ENCODE measurements at regions not wholly inside any gene's neighbourhood (a gene's known extent, or its start where the extent isn't known, plus 50 kb on each side); places are given as distances from the start of the nearest gene placed in this dataset.
A peak's percentile ranks its signal among the peaks of the same experiment; 100 is the strongest.

GRCh38 chr5:170444969-170445505, 55.9 kb upstream of the KCNMB1 start:
- DNase-seq (ENCODE audit: low spot score), result peak; percentile 5
- no peaks in the 10 kb centered on the region for H3K4me1 ChIP-seq (ENCODE audit: insufficient read depth, low read length, poor library complexity, severe bottlenecking)

GRCh38 chr5:170444181-170444580, 55.0 kb upstream of the KCNMB1 start:
- intact Hi-C loops (cut with micrococcal nuclease; ENCODE audit: unreplicated experiment), result no loop called here
- Histone ChIP-seq H3K4me1 (ENCODE audit: insufficient read depth, low read length, poor library complexity, severe bottlenecking) (no peaks in the 10 kb centered on the region), H3K4me3 (ENCODE audit: low read depth, low read length, poor library complexity, severe bottlenecking) (no peak overlapping the region), H3K79me2 (ENCODE audit: insufficient read depth, low read depth, low read length) (no peaks in the 10 kb centered on the region), H3K27ac (ENCODE audit: low read depth, low read length, poor library complexity, severe bottlenecking) (no peak overlapping the region), H3K9me2 (ENCODE audit: insufficient read depth, low read length) (no peaks in the 10 kb centered on the region), H3K9me3 (ENCODE audit: low read length) (no peaks in the 10 kb centered on the region), H3K36me3 (ENCODE audit: insufficient read depth, low read length) (no peaks in the 10 kb centered on the region), H4K20me1 (ENCODE audit: insufficient read depth, low read length) (no peaks in the 10 kb centered on the region), H2AFZ (ENCODE audit: low read length) (no peak overlapping the region), H3K4me2 (ENCODE audit: low read length) (no peak overlapping the region)
- ChIA-PET CTCF (ENCODE audit: unreplicated experiment) (no interaction called here), POLR2A (interaction anchor here (0.7 to 0.8 kb wide), 2 partner anchors 10 to 12 kb away, joined by 3 read pairs; no protein-coding TSS in a partner anchor)
- no peak for DNase-seq (ENCODE audit: low spot score)
- BruUV-seq (replicated peaks), result no TSS peak
- TF ChIP-seq CTCF (conservative IDR thresholded peaks at IDR 0.05; ENCODE audit: low read length) (no peak), EZH2phosphoT487 (IDR thresholded peaks at IDR 0.05; ENCODE audit: borderline replicate concordance, low read depth, low read length) (no peak)

More at GRCh38 chr5:170444969-170445505, 55.9 kb upstream of the KCNMB1 start:
- Histone ChIP-seq H3K9me3 (ENCODE audit: low read length) (no peaks in the 10 kb centered on the region), H3K4me2 (ENCODE audit: low read length) (no peak overlapping the region), H3K9me2 (ENCODE audit: insufficient read depth, low read length) (no peaks in the 10 kb centered on the region), H3K27ac (ENCODE audit: low read depth, low read length, poor library complexity, severe bottlenecking) (no peak overlapping the region), H3K4me3 (ENCODE audit: low read depth, low read length, poor library complexity, severe bottlenecking) (no peak overlapping the region), H2AFZ (ENCODE audit: low read length) (peak overlapping the region; percentile 72), H3K36me3 (ENCODE audit: insufficient read depth, low read length) (no peaks in the 10 kb centered on the region), H3K79me2 (ENCODE audit: insufficient read depth, low read depth, low read length) (no peaks in the 10 kb centered on the region), H4K20me1 (ENCODE audit: insufficient read depth, low read length) (no peaks in the 10 kb centered on the region)
- intact Hi-C loops (cut with micrococcal nuclease; ENCODE audit: unreplicated experiment), result no loop called here
- TF ChIP-seq EZH2phosphoT487 (IDR thresholded peaks at IDR 0.05; ENCODE audit: borderline replicate concordance, low read depth, low read length) (no peak), CTCF (conservative IDR thresholded peaks at IDR 0.05; ENCODE audit: low read length) (no peak)
- no TSS peak for BruUV-seq (replicated peaks)
- ChIA-PET POLR2A (interaction anchor here (0.5 to 1.3 kb wide), 2 partner anchors 10 to 71 kb away, joined by 3 read pairs; no protein-coding TSS in a partner anchor), CTCF (ENCODE audit: unreplicated experiment) (no interaction called here)

- Histone ChIP-seq H3K27ac (ENCODE audit: low read depth, low read length, poor library complexity, severe bottlenecking) (no peak overlapping the region), H3K4me2 (ENCODE audit: low read length) (no peak overlapping the region), H4K20me1 (ENCODE audit: insufficient read depth, low read length) (no peaks in the 10 kb centered on the region), H3K79me2 (ENCODE audit: insufficient read depth, low read depth, low read length) (no peaks in the 10 kb centered on the region), H3K9me3 (ENCODE audit: low read length) (no peaks in the 10 kb centered on the region), H3K9me2 (ENCODE audit: insufficient read depth, low read length) (no peaks in the 10 kb centered on the region), H3K4me3 (ENCODE audit: low read depth, low read length, poor library complexity, severe bottlenecking) (no peak overlapping the region), H2AFZ (ENCODE audit: low read length) (no peak overlapping the region), H3K36me3 (ENCODE audit: insufficient read depth, low read length) (no peaks in the 10 kb centered on the region), H3K4me1 (ENCODE audit: insufficient read depth, low read length, poor library complexity, severe bottlenecking) (no peaks in the 10 kb centered on the region)
- TF ChIP-seq EZH2phosphoT487 (IDR thresholded peaks at IDR 0.05; ENCODE audit: borderline replicate concordance, low read depth, low read length) (no peak), CTCF (conservative IDR thresholded peaks at IDR 0.05; ENCODE audit: low read length) (no peak)
- BruUV-seq (replicated peaks), result no TSS peak
- no peak for DNase-seq (ENCODE audit: low spot score)
- POLR2A ChIA-PET, result interaction anchor here (0.8 kb wide), 1 partner anchor 11 kb away, joined by 3 read pairs; no protein-coding TSS in a partner anchor
- intact Hi-C loops (cut with micrococcal nuclease; ENCODE audit: unreplicated experiment), result no loop called here
- CTCF ChIA-PET (ENCODE audit: unreplicated experiment), result no interaction called here
Observed at GRCh38 chr5:170443624-170444023, 54.5 kb upstream of the KCNMB1 start.

Data from OCI-LY7 (cell line).